Keratinocyte (primary cell): ENCODE measurements at regions not wholly inside any gene's neighbourhood (a gene's known extent, or its start where the extent isn't known, plus 50 kb on each side); places are given as distances from the start of the nearest gene placed in this dataset.

Source experiments
- CTCF ChIP-seq, 3 experiments: IDR thresholded peaks in 1 of 3; conservative IDR thresholded peaks in 1 of 3; optimal IDR thresholded peaks in 1 of 3; 2 replicates in 2 of 3; 3 replicates in 1 of 3; pipeline versions ENCODE3 to v1.5.1; 2011; ENCODE audit warnings: low read length in 3 of 3, mild to moderate bottlenecking in 3 of 3, moderate library complexity in 2 of 3, control low read depth in 1 of 3, inconsistent platforms in 1 of 3; ENCODE audit not compliant: insufficient read depth in 2 of 3; ENCODE audit errors: extremely low read depth in 1 of 3
- EZH2 ChIP-seq: IDR thresholded peaks from one replicate; pipeline ENCODE4 v1.6.1; 2012; ENCODE audit warnings: inconsistent platforms, mild to moderate bottlenecking, low read length, moderate library complexity

GRCh38 chr2:143981428-143981827 lies 538.5 kb downstream of the ZEB2 start:
- TF ChIP-seq CTCF (optimal IDR thresholded peaks at IDR 0.05 in 1 of 3, IDR thresholded peaks at IDR 0.05 in 1 of 3, conservative IDR thresholded peaks at IDR 0.05 in 1 of 3; ENCODE audit: extremely low read depth in 1 of 3, insufficient read depth in 2 of 3, low read length in 3 of 3): no peak
- no peak for TF ChIP-seq EZH2
